ENCODE measurements at regions not wholly inside any gene's neighbourhood (a gene's known extent, or its start where the extent isn't known, plus 50 kb on each side); places are given as distances from the start of the nearest gene placed in this dataset.

DNA sequence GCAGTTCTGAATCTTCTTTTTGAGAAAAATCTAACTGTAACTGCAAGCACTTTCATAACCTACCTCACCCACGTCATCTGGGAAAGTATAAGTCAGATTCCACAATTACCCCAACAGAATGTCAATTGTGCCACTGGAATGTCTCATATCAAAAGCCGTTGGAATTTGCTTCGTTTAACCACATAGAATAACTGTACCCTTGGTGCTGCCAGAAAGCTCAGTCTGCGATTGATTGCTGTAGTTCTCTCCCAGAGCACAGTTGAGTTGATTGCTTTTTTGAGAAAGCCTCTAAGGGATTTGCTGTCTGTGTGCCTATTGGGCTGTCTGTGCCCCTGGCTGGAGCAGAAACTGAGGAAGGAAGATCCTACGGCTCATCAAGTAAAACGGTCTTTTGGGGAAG, 583.6 kb downstream of the TMEM38B start:
- TF ChIP-seq YY1 (IDR thresholded peaks at IDR 0.05; ENCODE audit: insufficient read depth, insufficient read length) (no peak), ZNF274 (IDR thresholded peaks at IDR 0.05; ENCODE audit: low read depth, low read length) (no peak)
